Hepatic stellate cell (primary cell): ENCODE measurements at regions not wholly inside any gene's neighbourhood (a gene's known extent, or its start where the extent isn't known, plus 50 kb on each side); places are given as distances from the start of the nearest gene placed in this dataset.

Experiments used
- DNase-seq: peaks from one replicate; pipeline ENCODE4 v3.0.0; 2011; ENCODE audit warnings: low spot score

DNA sequence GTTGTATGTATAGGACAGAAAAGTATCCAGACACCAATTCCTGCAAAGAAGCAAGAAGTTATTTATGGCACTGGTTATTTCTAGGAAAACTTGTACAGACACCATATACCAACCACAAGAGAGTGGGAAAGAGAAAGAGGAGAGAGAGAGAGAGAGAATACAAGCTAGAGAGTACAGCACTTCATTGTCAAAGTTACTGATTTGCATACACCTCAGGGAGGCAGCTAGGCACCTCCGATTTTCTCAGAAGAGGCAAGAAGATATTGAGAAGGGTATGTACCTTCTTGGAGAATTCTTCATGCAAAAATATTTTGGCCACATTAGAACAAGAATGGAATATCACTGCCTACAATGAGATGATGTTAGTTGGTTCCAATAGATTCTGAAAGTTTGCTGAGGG is 333.9 kb upstream of the PIK3C3 start:
- DNase-seq = no peak

DNA sequence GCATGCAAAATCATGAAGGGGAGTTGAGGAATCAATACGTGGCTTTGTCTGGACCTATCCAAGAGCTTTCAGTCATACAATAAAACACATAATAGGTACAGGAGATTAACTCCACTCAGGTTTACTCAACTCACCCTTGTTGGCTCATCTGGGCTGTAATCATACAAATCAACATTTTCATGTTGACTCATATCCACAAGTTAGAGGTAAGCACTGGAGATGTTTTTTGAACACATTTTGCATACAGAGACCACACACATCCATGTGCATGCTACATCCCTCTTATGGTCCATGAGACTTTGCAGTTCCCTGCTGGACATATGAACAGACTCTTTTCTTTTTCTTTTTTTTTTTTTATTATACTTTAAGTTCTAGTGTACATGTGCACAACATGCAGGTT is 336.9 kb upstream of the PIK3C3 start:
- no peak for DNase-seq

DNA sequence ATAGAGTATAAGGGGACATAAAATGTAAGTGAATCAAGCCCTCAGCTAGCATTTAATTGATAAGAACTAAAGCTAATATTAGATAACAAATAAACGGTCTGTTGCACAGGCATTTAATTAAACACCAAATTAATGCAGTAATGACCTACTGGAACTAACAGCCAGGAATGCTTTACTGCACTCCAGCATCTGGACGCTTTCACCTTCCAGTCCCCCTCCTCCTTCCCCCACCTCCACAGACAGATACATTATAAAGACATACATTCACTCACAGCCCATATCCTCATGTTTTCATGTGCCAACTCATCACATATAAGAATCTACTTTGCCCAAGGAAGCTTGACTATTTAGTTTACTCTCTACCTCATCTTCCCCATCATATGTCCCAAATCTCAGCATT is 337.4 kb upstream of the PIK3C3 start:
- DNase-seq = no peak

DNA sequence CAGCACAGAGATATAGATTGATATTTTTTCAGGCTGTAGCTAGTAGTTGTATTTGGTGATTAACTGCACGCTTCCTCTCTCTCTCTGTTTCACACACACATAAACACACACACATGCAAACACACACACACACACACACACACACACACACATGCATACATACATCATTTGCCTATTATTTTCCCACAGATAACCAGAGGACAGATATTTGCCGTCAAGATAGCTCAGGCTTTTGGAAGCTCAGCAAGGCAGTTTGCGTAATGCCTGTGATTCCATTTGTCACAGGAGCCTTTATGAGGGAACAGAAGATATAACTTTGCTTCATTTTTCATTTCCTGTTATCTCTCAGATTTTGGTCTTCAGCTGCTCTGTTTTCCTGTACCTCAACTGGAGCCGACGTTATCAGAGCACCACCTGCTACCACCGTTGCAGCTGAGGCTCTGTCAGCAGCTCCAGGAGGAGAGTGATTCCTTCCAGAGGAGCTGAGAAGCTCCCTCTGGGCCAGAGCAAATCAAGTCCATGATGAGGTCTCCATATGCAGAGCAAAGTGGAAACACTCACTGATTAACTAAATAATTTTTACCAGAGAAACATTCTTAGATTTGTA is 341.9 kb upstream of the PIK3C3 start:
- DNase-seq = no peak

DNA sequence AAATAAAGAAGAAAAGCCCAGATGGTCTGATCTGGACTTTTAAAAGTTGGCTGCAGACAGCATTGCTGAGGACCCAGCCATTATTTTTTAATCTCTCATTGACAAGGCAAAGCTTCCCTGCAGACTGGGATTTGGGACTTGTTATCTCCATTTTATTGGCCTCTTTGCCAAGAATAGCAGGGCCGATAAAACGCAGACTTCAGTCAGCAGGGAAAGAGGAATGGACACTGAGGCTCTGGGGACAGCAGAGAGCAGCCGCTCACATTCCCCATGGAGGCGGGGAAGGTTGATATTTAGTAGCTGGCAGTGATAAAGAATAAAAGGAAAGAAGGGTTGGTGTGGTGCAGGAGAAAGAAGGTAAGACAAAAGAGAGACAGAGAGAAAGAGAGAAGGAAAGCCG is 350.1 kb upstream of the PIK3C3 start:
- DNase-seq = no peak

DNA sequence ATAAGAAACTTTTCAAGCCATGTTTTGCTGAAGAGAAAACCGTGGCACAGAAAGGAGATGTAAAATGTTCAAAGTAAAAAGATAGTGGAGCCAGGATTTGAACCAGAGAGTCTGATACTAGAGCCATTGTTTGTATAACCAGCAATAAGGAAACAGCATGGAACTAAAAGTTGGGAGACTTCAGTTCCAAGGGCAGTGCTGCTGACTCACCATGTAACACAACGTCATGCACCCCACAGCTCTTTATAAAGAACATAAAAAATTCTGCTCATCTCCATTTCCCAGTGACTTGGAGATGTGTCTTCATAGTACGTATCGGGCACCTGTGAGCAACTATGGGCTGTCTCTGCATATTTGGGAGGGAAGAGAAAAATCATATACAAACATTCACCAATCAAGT is 353.0 kb upstream of the PIK3C3 start:
- DNase-seq = no peak

DNA sequence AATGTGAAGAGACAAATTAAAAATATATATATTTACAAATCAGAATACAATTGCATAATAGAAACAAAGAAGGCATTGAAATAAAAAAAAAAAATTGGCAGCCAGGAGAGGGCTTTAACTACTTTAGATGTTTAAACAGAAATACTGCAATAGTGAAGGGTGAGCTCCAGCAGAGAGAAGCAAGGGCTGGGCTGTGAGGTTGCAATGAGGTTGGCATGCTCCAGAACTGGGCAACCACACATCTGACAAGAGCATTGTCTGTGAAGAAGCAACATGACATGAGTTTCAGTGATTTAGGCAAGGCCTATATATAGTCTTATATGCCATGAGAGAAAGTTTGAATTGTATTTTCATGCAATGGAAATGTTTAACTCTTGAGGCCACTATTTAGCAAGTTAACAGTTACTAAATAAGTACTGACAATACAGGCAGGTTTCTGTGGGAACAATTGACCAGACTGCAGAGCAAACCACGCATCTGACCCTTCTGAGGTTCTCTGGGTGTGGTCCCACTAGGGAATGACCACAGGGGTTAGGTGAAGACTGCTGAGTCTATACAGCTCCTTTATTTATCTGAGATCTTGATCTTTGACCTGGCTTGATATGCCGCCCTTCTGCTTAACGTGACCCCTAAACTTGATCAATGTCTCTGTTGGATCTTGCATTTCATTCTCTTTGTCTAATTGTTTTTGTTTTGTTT is 354.2 kb upstream of the PIK3C3 start:
- DNase-seq = no peak

DNA sequence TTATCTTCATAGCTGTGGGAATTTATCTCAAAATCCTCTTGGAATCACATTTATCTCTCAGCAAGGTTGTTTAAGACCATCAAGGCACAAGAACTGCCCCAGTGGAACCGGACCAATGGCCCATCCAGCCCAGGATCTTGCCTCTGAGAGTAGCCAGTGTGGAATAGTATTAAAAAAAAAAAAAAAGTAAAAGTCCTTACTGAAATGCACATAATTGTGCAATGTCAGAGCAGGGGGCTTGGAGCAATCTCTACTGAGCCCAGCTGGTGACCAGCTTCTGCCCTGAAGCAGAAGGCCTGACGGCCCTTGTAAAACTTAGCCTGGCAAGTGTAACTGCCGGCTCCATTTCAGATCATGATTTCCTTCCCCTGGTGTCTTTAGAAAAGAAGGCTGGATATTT is 355.6 kb upstream of the PIK3C3 start:
- no peak for DNase-seq

DNA sequence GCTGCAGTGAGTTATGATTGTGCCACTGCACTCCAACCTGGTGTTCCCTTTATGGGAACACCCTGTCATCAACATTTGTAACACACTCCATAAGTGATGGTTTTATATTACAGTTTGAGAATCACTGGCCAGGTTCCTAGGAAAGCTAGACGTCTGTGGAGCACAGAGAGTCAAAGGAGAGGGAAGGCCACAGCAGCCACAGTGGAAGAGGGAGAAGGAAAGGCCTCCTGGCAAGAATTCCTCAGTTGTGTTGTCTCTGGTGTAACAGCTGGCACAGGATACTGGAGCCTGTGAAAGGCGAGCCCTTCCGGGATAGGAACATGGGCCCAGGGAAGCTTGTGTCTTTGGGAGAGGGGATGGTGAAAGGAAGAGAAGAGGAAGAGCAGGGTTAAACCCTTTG is 360.5 kb upstream of the PIK3C3 start:
- no peak for DNase-seq

DNA sequence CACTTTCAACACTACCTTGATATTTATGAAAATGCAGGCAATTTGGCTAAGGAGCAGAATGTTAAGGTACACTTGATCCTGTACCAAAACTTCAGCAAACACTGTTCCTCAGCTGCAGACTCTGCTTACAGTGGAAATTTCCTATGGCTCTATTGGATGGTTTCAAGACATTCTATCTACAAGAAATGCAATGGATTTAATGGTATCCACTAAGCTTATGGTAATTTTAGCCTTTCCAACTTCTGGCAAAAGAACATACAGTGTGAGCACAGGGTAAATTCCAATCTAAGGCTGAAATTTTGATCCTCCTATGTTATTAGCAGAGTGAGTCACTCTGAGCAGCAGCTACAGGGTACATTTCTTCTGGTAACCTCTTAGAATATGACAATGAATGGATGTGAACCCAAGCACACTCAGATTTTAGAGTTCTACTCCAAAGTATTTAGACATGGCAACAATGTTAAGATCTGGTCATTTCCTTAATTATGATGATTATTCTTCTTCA is 361.8 kb upstream of the PIK3C3 start:
- no peak for DNase-seq

DNA sequence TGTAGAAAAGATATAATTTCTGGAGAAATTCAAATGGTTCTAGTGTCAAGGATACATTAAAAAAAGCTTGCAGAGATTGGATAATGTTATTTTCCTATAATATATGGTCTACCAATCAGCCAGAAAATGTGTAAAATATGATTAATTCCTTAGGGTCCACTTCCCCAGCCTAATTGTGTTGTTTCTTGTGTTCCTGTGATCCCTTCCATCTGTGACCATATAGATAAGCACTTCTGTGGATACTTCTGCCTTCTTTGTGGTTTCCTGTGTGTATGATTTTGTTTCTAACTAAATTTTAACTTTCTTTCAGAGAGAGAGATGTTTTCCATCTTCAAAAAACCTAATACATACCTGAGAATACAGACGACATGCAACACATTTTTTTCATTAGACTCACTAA is 367.1 kb upstream of the PIK3C3 start:
- DNase-seq = no peak

DNA sequence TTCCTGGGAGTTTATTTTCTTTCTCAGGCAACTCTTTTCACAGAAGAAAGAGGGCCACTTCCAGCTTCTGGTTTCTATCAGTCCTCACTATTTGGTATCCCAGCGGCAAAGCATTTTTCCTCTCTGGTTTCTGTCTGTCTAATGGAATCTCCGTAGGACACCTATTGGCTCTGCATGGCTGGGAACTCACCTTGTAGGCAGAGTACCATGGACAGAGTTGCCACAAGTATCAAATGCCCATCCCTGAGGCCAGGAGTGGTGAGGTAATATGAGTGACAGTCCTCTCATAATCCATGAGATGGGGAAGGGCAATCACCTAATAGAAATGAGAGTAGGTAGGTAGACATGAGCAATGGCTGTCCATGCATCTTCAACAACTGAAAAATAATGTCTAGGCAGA is 369.5 kb upstream of the PIK3C3 start:
- DNase-seq = no peak

DNA sequence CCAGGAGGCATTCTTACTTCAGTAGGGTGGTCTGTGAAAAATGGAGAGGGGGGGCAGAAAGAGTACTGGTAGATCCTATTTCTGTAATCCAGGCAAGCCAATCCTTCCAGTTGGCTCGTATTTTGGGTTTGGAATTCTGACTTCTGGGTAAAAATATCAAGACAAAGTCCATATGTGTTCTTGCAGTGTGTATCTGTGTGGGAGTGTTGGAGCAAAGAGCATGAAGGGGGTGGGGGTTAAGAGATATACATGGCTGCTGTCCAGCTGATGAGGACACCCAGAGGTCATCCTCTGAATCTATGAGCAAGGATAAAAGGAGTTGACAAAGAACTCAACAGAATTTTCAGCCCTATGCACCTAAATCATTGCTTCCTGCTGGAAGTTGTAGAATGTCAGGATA is 375.8 kb upstream of the PIK3C3 start:
- no peak for DNase-seq

DNA sequence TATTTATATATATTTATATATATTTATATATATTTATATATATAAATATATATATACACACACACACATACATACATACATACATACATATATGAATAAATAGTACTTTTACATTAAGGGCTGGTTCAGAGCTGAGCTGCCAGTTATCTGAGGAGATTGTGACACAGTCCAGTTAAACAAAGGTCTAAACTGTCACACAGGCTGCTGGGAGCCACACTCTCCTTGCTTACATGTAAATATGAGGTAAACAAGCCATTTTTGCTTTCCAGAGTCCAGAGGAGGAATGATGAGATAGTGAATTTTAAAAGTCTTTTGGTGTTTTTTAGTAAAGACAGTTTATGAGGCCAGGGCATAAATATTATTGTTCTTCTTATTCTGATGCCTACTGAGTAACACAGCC is 377.5 kb upstream of the PIK3C3 start:
- DNase-seq = no peak

DNA sequence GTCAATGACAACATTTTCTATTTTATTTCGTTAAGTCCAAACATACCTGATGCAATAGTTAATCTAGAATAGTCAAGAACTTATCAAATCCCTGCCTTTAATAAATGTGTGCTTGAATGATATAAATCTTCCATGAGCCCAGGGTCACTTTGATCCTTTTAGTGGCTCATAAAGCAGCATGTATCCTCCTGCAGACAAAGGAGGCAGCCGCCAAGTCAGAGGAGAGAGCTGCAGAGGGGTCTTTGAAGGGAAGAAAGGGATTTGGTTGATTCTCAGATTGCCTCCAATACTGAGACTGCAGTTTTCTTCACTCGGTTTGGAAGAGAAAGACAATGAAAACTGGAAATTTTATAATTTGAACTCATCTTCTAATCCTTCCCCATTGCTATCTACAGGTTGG is 378.4 kb upstream of the PIK3C3 start:
- DNase-seq = no peak

DNA sequence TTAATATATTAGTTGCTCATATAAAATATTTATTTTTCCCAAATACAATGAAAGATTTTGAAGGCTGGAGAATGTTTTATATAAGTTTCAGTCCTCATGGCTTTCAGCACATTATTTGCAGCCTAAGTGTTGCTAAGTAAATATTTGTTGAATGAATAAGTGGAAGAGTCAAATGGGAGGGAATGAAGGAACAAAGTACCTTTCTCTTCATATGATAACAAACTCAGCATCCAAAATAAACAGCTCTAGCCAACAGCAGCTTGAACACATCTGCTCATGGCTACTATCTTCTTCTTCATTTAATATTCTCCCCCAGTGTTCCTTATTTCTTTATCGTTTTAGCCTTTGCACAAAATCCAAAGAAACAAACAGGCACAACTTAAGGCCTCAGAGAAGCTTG is 385.2 kb upstream of the PIK3C3 start:
- no peak for DNase-seq

DNA sequence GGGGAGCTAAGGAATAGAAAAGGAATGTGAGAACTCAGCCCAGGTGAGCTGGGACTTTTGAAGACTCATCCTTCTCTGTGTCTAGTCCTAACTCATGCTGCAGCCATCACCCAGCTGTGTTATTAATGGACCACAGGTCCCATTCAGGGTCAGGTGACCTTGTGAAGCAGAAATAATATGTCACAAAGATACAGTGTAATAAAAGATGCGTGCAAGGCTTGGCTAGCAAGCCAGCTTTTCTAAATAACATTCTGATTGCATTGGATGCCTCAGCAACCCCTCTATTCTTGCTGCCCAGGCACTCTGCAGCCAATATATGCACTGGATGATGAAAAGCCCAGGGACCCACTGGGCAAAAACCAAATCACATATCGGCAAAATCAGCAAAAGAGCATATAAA is 393.1 kb upstream of the PIK3C3 start:
- no peak for DNase-seq

DNA sequence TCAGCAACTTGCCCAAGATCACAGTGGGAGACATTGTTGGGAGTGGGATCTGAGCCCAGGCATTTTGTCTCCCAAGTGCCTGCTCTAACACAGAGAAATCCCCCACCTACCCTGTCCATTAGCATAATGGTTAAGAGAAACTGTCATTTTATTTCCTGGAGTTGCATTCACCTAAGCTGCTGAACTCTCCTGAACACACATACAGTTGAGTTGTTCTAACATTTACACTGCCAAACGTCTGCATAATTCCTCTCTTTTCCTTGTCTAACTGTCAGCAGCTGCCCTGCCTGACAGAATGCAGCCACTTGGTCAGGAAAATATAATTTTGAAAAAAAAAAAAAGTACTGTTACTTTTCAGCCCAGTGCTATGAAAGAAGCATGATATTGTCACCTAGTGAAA is 396.3 kb upstream of the PIK3C3 start:
- no peak for DNase-seq

DNA sequence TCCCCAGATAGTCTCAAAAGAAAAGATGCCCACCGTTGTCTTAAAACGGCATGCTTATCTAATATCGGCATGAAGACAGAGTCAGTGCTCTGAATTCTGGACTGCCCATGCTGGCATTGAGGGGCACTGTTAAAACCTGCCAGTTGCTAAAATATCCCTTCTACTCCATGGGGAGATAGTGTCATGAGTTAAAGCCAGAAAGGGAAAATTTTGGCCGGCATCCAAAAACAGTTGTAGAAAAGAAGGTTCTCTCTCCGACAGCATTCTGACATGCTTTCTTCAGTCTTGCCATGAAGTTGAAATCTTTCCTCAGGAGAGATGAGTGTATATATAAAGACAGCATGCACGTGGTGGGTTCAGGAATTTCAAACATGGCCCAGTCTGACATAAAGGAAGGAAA is 401.3 kb upstream of the PIK3C3 start:
- DNase-seq = no peak

DNA sequence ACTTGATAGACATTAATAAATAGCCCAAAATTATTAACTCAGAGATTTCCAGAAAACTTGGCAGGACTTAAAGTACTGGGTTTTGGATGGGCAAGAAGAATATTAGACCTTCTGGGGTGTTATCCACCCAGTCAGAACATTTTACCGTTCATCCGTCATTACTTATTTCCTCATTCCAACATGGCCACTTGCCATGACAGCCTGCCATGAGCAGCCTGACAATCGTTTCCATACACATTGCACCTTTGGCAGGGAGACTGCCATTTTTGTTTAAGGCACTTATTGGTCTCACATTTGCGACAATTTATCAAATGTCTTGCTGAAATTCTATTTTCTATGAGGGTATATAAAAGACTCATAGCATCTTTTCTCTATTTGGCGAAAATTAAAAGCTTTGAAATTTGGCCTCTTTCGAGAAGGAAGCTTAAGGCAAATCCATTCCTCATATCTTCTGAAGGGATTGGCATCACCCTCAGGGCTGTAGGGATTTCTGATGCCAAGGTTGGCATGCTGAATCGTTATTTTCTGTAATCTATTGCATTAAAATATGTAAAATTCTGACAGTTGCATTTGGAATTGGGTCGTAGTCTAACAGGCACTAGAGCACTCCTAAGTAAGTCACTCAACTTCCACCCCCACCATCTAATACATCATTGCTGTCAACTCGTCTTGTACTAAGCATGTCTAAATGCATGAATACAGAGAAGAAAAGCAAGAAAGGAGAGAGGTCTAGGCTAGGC is 406.3 kb upstream of the PIK3C3 start:
- no peak for DNase-seq

DNA sequence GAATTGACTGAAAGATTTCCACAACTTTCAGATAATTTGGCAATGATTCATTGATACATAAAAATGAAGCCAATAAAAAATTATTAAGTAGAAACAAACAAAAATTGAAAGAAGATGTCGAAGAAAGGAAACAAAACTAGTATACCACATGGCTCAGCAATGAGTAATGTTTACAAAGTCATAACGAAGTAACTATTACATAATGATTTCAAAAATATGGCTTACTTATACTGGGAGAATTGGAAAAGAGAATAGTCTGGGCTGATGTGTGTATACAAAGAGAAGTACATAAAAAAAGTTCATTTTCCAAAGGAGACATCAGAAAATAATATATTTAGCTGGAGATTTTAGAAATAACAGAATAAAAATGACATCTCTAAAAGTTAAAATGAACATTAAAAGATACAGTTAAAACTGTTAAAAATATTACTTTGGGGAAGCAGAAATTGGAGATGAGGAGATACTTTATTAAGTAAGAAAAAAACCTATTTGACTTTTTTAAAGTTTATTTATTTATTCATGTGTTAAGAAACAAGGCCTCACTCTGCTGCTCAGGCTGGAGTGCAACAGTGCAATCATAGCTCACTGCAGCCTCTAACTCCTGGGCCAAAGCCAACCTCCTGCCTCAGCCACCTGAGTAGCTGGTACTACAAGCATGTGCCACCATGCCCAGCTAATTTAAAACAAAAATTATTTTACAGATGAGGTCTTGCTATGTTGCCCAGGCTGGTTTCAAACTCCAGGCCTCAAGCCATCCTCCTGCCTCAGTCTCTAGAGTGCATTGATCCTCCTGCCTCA is 409.7 kb upstream of the PIK3C3 start:
- no peak for DNase-seq

DNA sequence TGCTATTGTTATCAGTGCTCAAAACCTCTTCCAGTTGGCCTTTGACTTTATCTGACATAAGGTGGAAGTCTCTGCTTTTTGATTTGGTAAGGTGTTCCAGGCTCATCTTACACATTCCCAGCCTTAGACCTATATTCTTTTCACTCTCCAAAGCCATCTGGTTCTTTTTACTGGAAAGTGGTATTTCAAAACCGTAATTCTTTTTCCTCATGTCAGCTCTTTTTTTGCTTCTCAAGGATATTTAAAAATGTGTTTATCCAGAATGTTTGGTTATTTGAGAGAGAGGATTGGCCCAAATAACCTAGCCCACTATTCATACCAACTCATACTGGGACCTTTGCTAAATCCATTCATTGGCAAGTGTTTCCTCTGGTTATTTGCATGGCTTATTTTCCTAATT is 411.2 kb upstream of the PIK3C3 start:
- DNase-seq = no peak
